GM23338 (cell line): ENCODE measurements at regions not wholly inside any gene's neighbourhood (a gene's known extent, or its start where the extent isn't known, plus 50 kb on each side); places are given as distances from the start of the nearest gene placed in this dataset.

Source experiments
- ATAC-seq: fragments of 200-7000 bp; cut with Tn5 transposase; 3 replicates; pipeline ENCODE4 v1.9.1; 2020
- DNase-seq: peaks from one replicate; pipeline ENCODE4 v3.0.0-alpha.2; 2015; ENCODE audit warnings: low spot score
- H2AFZ ChIP-seq: fragments of 200-600 bp; sonication (generic); 2 replicates; pipeline ENCODE4 v1.8.0; 2016; ENCODE audit warnings: antibody characterized with exemption, mild to moderate bottlenecking, moderate library complexity
- H3F3A ChIP-seq: fragments of 200-600 bp; sonication (generic); replicated peaks from 2 replicates; pipeline ENCODE4 v1.8.0; 2017; ENCODE audit warnings: antibody characterized with exemption, mixed run types, low read depth
- H3K27ac ChIP-seq: fragments of 200-600 bp; sonication (generic); 2 replicates; pipeline ENCODE4 v1.6.1; 2016; ENCODE audit warnings: low read depth
- H3K27me3 ChIP-seq: fragments of 200-600 bp; sonication (generic); 2 replicates; pipeline ENCODE4 v1.8.0; 2016; ENCODE audit warnings: mild to moderate bottlenecking, mixed run types, moderate library complexity; ENCODE audit not compliant: insufficient read depth
- H3K36me3 ChIP-seq: fragments of 200-600 bp; sonication (generic); 2 replicates; pipeline ENCODE4 v1.8.0; 2016; ENCODE audit warnings: mild to moderate bottlenecking; ENCODE audit not compliant: insufficient read depth
- H3K4me1 ChIP-seq: fragments of 200-600 bp; sonication (generic); 2 replicates; pipeline ENCODE4 v1.8.0; 2016; ENCODE audit warnings: mild to moderate bottlenecking, moderate library complexity; ENCODE audit not compliant: insufficient read depth
- H3K4me2 ChIP-seq: fragments of 200-600 bp; sonication (generic); 2 replicates; pipeline ENCODE4 v1.7.1; 2017; ENCODE audit warnings: mixed run types
- H3K4me3 ChIP-seq: fragments of 200-600 bp; sonication (generic); 2 replicates; pipeline ENCODE4 v1.6.1; 2016; ENCODE audit warnings: mixed run types
- H3K79me2 ChIP-seq: fragments of 200-600 bp; sonication (generic); replicated peaks from 2 replicates; pipeline ENCODE4 v1.8.0; 2017; ENCODE audit warnings: mild to moderate bottlenecking; ENCODE audit not compliant: insufficient read depth
- H3K9me2 ChIP-seq: fragments of 200-600 bp; sonication (generic); 2 replicates; pipeline ENCODE4 v1.8.0; 2017; ENCODE audit not compliant: insufficient read depth
- H4K20me1 ChIP-seq: fragments of 200-600 bp; sonication (generic); replicated peaks from 2 replicates; pipeline ENCODE4 v1.8.0; 2017; ENCODE audit warnings: mild to moderate bottlenecking; ENCODE audit not compliant: insufficient read depth
- H3K27ac Mint-ChIP-seq: 2 replicates; pipeline ENCODE4 v1.8.0; 2020; ENCODE audit warnings: inconsistent platforms, mild to moderate bottlenecking, moderate library complexity, mixed read lengths
- H3K27me3 Mint-ChIP-seq: 3 replicates; pipeline ENCODE4 v1.8.0; 2022; ENCODE audit warnings: low read depth, mild to moderate bottlenecking, moderate library complexity, mixed read lengths, inconsistent platforms; ENCODE audit not compliant: insufficient read depth, poor library complexity
- H3K36me3 Mint-ChIP-seq: 3 replicates; pipeline ENCODE4 v1.8.0; 2021; ENCODE audit warnings: low read depth, mild to moderate bottlenecking, inconsistent platforms, moderate library complexity, mixed read lengths
- H3K4me1 Mint-ChIP-seq: 3 replicates; pipeline ENCODE4 v1.8.0; 2020; ENCODE audit warnings: mild to moderate bottlenecking, inconsistent platforms, mixed read lengths
- H3K4me3 Mint-ChIP-seq: 3 replicates; pipeline ENCODE4 v1.8.0; 2021; ENCODE audit warnings: moderate library complexity, mild to moderate bottlenecking, inconsistent platforms, mixed read lengths
- H3K9me3 Mint-ChIP-seq: 3 replicates; pipeline ENCODE4 v1.8.0; 2020; ENCODE audit warnings: moderate library complexity, mild to moderate bottlenecking, inconsistent platforms, mixed read lengths
- CREB1 ChIP-seq: fragments of 250-450 bp; sonication (Bioruptor Pico); IDR thresholded peaks from 2 replicates; pipeline ENCODE4 v1.5.0; 2020; ENCODE audit warnings: low read depth, mild to moderate bottlenecking, moderate library complexity
- ETS1 ChIP-seq: IDR thresholded peaks from 2 replicates; pipeline ENCODE4 v1.6.1; 2016; ENCODE audit warnings: antibody characterized with exemption
- EZH2 ChIP-seq: fragments of 200-600 bp; sonication (generic); IDR thresholded peaks from one replicate; pipeline ENCODE4 v1.8.0; 2017; ENCODE audit warnings: antibody characterized with exemption, mild to moderate bottlenecking, low read depth; ENCODE audit not compliant: unreplicated experiment
- JUNB ChIP-seq: IDR thresholded peaks from one replicate; pipeline ENCODE4 v1.6.1; 2016; ENCODE audit warnings: antibody characterized with exemption; ENCODE audit not compliant: unreplicated experiment
- NANOG ChIP-seq: IDR thresholded peaks from 2 replicates; pipeline ENCODE4 v1.6.1; 2016; ENCODE audit warnings: antibody characterized with exemption, borderline replicate concordance
- POLR2AphosphoS5 ChIP-seq: IDR thresholded peaks from 2 replicates; pipeline ENCODE4 v1.6.1; 2016; ENCODE audit warnings: antibody characterized with exemption, low read depth
- REST ChIP-seq: IDR thresholded peaks from one replicate; pipeline ENCODE4 v1.6.1; 2018; ENCODE audit warnings: antibody characterized with exemption; ENCODE audit not compliant: unreplicated experiment
- STAT1 ChIP-seq: IDR thresholded peaks from one replicate; pipeline ENCODE4 v1.6.1; 2016; ENCODE audit warnings: antibody characterized with exemption; ENCODE audit not compliant: unreplicated experiment
- ZNF331 ChIP-seq: fragments of 250-450 bp; sonication (Bioruptor Pico); IDR thresholded peaks from 2 replicates; pipeline ENCODE4 v1.5.0; 2020; ENCODE audit warnings: low read depth, mild to moderate bottlenecking, moderate library complexity
- ZNF462 ChIP-seq: fragments of 250-450 bp; sonication (Bioruptor Pico); IDR thresholded peaks from 2 replicates; pipeline ENCODE4 v1.5.0; 2020; ENCODE audit warnings: mild to moderate bottlenecking, moderate library complexity

GRCh38 chrX:124502166-124502565 lies 155.8 kb downstream of the SH2D1A start (continued):
- no peak for TF ChIP-seq POLR2AphosphoS5
- no peak for TF ChIP-seq CREB1 (CRISPR knock-in tag)
- TF ChIP-seq NANOG = no peak
- no peak for TF ChIP-seq ZNF331 (CRISPR knock-in tag)
- no peak for TF ChIP-seq ETS1
- no peak for TF ChIP-seq ZNF462 (CRISPR knock-in tag)
- TF ChIP-seq JUNB = no peak

- Histone ChIP-seq H3K79me2 (no peaks in the 10 kb centered on the region), H3K9me2 (no peaks in the 10 kb centered on the region), H3K27ac (no peak overlapping the region), H3K4me3 (no peak overlapping the region), H3K4me2 (no peak overlapping the region), H3F3A (no peaks in the 10 kb centered on the region), H4K20me1 (no peaks in the 10 kb centered on the region), H2AFZ (no peak overlapping the region), H3K4me1 (peaks cover 7% of the 10 kb centered on the region; the same call in 1 of the 2 replicates), H3K27me3 (no peaks in the 10 kb centered on the region), H3K36me3 (no peaks in the 10 kb centered on the region)
- Mint-ChIP-seq H3K9me3 (no peaks in the 10 kb centered on the region), H3K36me3 (no peaks in the 10 kb centered on the region), H3K27ac (no peak overlapping the region), H3K4me3 (no peak overlapping the region), H3K27me3 (no peaks in the 10 kb centered on the region), H3K4me1 (peaks cover 37% of the 10 kb centered on the region)
- DNase-seq (no peak), ATAC-seq (no peak)
- TF ChIP-seq REST (no peak), STAT1 (no peak), EZH2 (no peak), POLR2AphosphoS5 (no peak)
Observed at GRCh38 chrX:124502599-124502998, 156.2 kb downstream of the SH2D1A start.
